Ishikawa (cell line): ENCODE measurements at regions not wholly inside any gene's neighbourhood (a gene's known extent, or its start where the extent isn't known, plus 50 kb on each side); places are given as distances from the start of the nearest gene placed in this dataset.

Experiments used
- CEBPB ChIP-seq: IDR thresholded peaks from 2 replicates; pipeline ENCODE4 v1.6.1; 2012
- CREB1 ChIP-seq: IDR thresholded peaks from 2 replicates; pipeline ENCODE4 v1.6.1; 2012; ENCODE audit warnings: low read depth
- EP300 ChIP-seq: IDR thresholded peaks from 2 replicates; pipeline ENCODE4 v1.6.1; 2012; ENCODE audit warnings: borderline replicate concordance
- FOXM1 ChIP-seq: IDR thresholded peaks from 2 replicates; pipeline ENCODE4 v1.6.1; 2012; ENCODE audit warnings: low read depth, borderline replicate concordance
- MAX ChIP-seq: IDR thresholded peaks from 2 replicates; pipeline ENCODE4 v1.6.1; 2012
- NFIC ChIP-seq: IDR thresholded peaks from 2 replicates; pipeline ENCODE4 v1.6.1; 2012
- RAD21 ChIP-seq: IDR thresholded peaks from 2 replicates; pipeline ENCODE4 v1.6.1; 2012; ENCODE audit warnings: low read depth
- REST ChIP-seq: IDR thresholded peaks from 2 replicates; pipeline ENCODE4 v1.6.1; 2012; ENCODE audit warnings: low read depth, mild to moderate bottlenecking
- TAF1 ChIP-seq: IDR thresholded peaks from 2 replicates; pipeline ENCODE4 v1.6.1; 2012; ENCODE audit warnings: low read depth, mild to moderate bottlenecking
- TEAD4 ChIP-seq: IDR thresholded peaks from 2 replicates; pipeline ENCODE4 v1.6.1; 2012
- YY1 ChIP-seq: IDR thresholded peaks from 2 replicates; pipeline ENCODE4 v1.6.1; 2012; ENCODE audit warnings: low read depth

DNA sequence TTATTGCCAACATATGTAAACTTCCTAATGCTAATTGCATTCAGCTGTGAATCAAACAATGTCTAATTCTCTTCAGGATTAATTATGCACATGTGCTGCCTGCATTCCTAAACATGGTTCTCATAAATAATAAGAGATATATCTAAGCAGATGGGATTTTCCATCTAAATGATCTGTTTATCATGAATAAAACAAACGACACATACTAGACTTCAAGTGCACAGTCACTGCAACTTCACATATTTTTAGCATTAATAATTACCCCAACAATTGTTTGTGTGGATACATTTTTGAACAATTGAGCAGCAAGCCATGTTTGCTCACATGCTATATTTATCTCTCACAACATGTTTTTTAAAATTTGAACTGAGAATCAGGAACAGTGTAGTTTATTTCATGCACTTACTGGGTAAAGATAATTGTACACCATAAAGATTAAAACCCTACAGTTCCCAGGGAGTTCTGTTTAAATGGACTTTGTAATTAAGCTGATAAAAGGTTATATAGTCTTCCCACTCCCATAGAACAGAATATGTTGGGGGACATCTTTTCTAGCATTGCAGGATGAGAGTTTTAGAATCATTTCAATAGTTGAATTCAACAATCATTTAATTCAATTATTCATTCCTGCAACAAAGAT is 378.5 kb downstream of the MDFIC start:
- TF ChIP-seq TAF1 (no peak), CEBPB (no peak), CREB1 (no peak), YY1 (no peak), RAD21 (no peak), TEAD4 (no peak), MAX (no peak), NFIC (no peak), EP300 (no peak), REST (no peak), FOXM1 (no peak)
